ENCODE measurements at regions not wholly inside any gene's neighbourhood (a gene's known extent, or its start where the extent isn't known, plus 50 kb on each side); places are given as distances from the start of the nearest gene placed in this dataset.
"Not testable (repeated sequence)": the region's sequence is repeated elsewhere in the genome, so short reads cannot be mapped to it uniquely, and the experiment has no call there.

GRCh38 chr5:2836133-2836532, 84.7 kb upstream of the IRX2 start:
- H3K27me3 ChIP-seq (ENCODE audit: control insufficient read depth in 3 of 3, insufficient read depth in 3 of 3, low read length in 3 of 3) = peaks cover 0 to 4% (median 0%) of the 10 kb centered on the region in 3 donors
- no peaks in the 10 kb centered on the region for H3K36me3 ChIP-seq (ENCODE audit: control insufficient read depth in 3 of 3, insufficient read depth in 3 of 3, low read length in 3 of 3)
- H3K4me1 ChIP-seq (ENCODE audit: control insufficient read depth in 3 of 3, insufficient read depth in 3 of 3, low read length in 3 of 3) = no peaks in the 10 kb centered on the region
- H3K4me3 ChIP-seq (ENCODE audit: low read length in 3 of 3) = no peak overlapping the region
- no peak overlapping the region for H3K9ac ChIP-seq (ENCODE audit: low read depth in 1 of 3, low read length in 3 of 3)
- peaks cover 0 to 2% (median 0%) of the 10 kb centered on the region in 3 donors for H3K9me3 ChIP-seq (ENCODE audit: control insufficient read depth in 3 of 3, low read length in 3 of 3)
- no peak overlapping the region for H3K27ac ChIP-seq (ENCODE audit: low read depth, low read length)

GRCh38 chr5:2833556-2833955, 82.1 kb upstream of the IRX2 start:
- peaks cover 0 to 4% (median 0%) of the 10 kb centered on the region in 3 donors for H3K27me3 ChIP-seq (ENCODE audit: control insufficient read depth in 3 of 3, insufficient read depth in 3 of 3, low read length in 3 of 3)
- no peaks in the 10 kb centered on the region for H3K4me1 ChIP-seq (ENCODE audit: control insufficient read depth in 3 of 3, insufficient read depth in 3 of 3, low read length in 3 of 3)
- H3K4me3 ChIP-seq (ENCODE audit: low read length in 3 of 3) = no peak overlapping the region
- no peak overlapping the region for H3K27ac ChIP-seq (ENCODE audit: low read depth, low read length)
- no peaks in the 10 kb centered on the region for H3K36me3 ChIP-seq (ENCODE audit: control insufficient read depth in 3 of 3, insufficient read depth in 3 of 3, low read length in 3 of 3)
- no peaks in the 10 kb centered on the region for H3K9me3 ChIP-seq (ENCODE audit: control insufficient read depth in 3 of 3, low read length in 3 of 3)
- H3K9ac ChIP-seq (ENCODE audit: low read depth in 1 of 3, low read length in 3 of 3) = no peak overlapping the region

GRCh38 chr5:2832394-2832793, 80.9 kb upstream of the IRX2 start:
- Histone ChIP-seq H3K27me3 (ENCODE audit: control insufficient read depth in 3 of 3, insufficient read depth in 3 of 3, low read length in 3 of 3) (peaks cover 0 to 4% (median 0%) of the 10 kb centered on the region in 3 donors), H3K4me1 (ENCODE audit: control insufficient read depth in 3 of 3, insufficient read depth in 3 of 3, low read length in 3 of 3) (no peaks in the 10 kb centered on the region), H3K9me3 (ENCODE audit: control insufficient read depth in 3 of 3, low read length in 3 of 3) (no peaks in the 10 kb centered on the region), H3K36me3 (ENCODE audit: control insufficient read depth in 3 of 3, insufficient read depth in 3 of 3, low read length in 3 of 3) (no peaks in the 10 kb centered on the region), H3K27ac (ENCODE audit: low read depth, low read length) (no peak overlapping the region), H3K4me3 (ENCODE audit: low read length in 3 of 3) (no peak overlapping the region), H3K9ac (ENCODE audit: low read depth in 1 of 3, low read length in 3 of 3) (no peak overlapping the region)

- no peaks in the 10 kb centered on the region for H3K36me3 ChIP-seq (ENCODE audit: control insufficient read depth in 3 of 3, insufficient read depth in 3 of 3, low read length in 3 of 3)
- H3K27me3 ChIP-seq (ENCODE audit: control insufficient read depth in 3 of 3, insufficient read depth in 3 of 3, low read length in 3 of 3) = peaks cover 0 to 4% (median 0%) of the 10 kb centered on the region in 3 donors
- no peaks in the 10 kb centered on the region for H3K4me1 ChIP-seq (ENCODE audit: control insufficient read depth in 3 of 3, insufficient read depth in 3 of 3, low read length in 3 of 3)
- no peak overlapping the region for H3K4me3 ChIP-seq (ENCODE audit: low read length in 3 of 3)
- H3K9me3 ChIP-seq (ENCODE audit: control insufficient read depth in 3 of 3, low read length in 3 of 3) = peaks cover 0 to 5% (median 0%) of the 10 kb centered on the region in 3 donors
- H3K9ac ChIP-seq (ENCODE audit: low read depth in 1 of 3, low read length in 3 of 3) = no peak overlapping the region
- H3K27ac ChIP-seq (ENCODE audit: low read depth, low read length) = no peak overlapping the region
Observed at GRCh38 chr5:2829239-2829638, 77.8 kb upstream of the IRX2 start.

GRCh38 chr5:2818936-2819335, 67.5 kb upstream of the IRX2 start:
- Histone ChIP-seq H3K27ac (ENCODE audit: low read depth, low read length) (no peak overlapping the region), H3K4me1 (ENCODE audit: control insufficient read depth in 3 of 3, insufficient read depth in 3 of 3, low read length in 3 of 3) (no peaks in the 10 kb centered on the region), H3K27me3 (ENCODE audit: control insufficient read depth in 3 of 3, insufficient read depth in 3 of 3, low read length in 3 of 3) (no peaks in the 10 kb centered on the region), H3K9me3 (ENCODE audit: control insufficient read depth in 3 of 3, low read length in 3 of 3) (no peaks in the 10 kb centered on the region), H3K36me3 (ENCODE audit: control insufficient read depth in 3 of 3, insufficient read depth in 3 of 3, low read length in 3 of 3) (no peaks in the 10 kb centered on the region), H3K9ac (ENCODE audit: low read depth in 1 of 3, low read length in 3 of 3) (no peak overlapping the region), H3K4me3 (ENCODE audit: low read length in 3 of 3) (no peak overlapping the region)

- H3K36me3 ChIP-seq (ENCODE audit: control insufficient read depth in 3 of 3, insufficient read depth in 3 of 3, low read length in 3 of 3) = no peaks in the 10 kb centered on the region
- no peak overlapping the region for H3K4me3 ChIP-seq (ENCODE audit: low read length in 3 of 3)
- H3K27me3 ChIP-seq (ENCODE audit: control insufficient read depth in 3 of 3, insufficient read depth in 3 of 3, low read length in 3 of 3) = no peaks in the 10 kb centered on the region
- H3K9ac ChIP-seq (ENCODE audit: low read depth in 1 of 3, low read length in 3 of 3) = no peak overlapping the region
- no peak overlapping the region for H3K27ac ChIP-seq (ENCODE audit: low read depth, low read length)
- no peaks in the 10 kb centered on the region for H3K9me3 ChIP-seq (ENCODE audit: control insufficient read depth in 3 of 3, low read length in 3 of 3)
- no peaks in the 10 kb centered on the region for H3K4me1 ChIP-seq (ENCODE audit: control insufficient read depth in 3 of 3, insufficient read depth in 3 of 3, low read length in 3 of 3)
Observed at GRCh38 chr5:2817031-2817603, 65.6 kb upstream of the IRX2 start.

GRCh38 chr5:2813678-2814077, 62.2 kb upstream of the IRX2 start:
- H3K4me3 ChIP-seq (ENCODE audit: low read length in 3 of 3) = no peak overlapping the region
- H3K9ac ChIP-seq (ENCODE audit: low read depth in 1 of 3, low read length in 3 of 3) = no peak overlapping the region
- H3K27me3 ChIP-seq (ENCODE audit: control insufficient read depth in 3 of 3, insufficient read depth in 3 of 3, low read length in 3 of 3) = no peaks in the 10 kb centered on the region
- no peaks in the 10 kb centered on the region for H3K36me3 ChIP-seq (ENCODE audit: control insufficient read depth in 3 of 3, insufficient read depth in 3 of 3, low read length in 3 of 3)
- H3K27ac ChIP-seq (ENCODE audit: low read depth, low read length) = no peak overlapping the region
- H3K9me3 ChIP-seq (ENCODE audit: control insufficient read depth in 3 of 3, low read length in 3 of 3) = peaks cover 0 to 2% (median 0%) of the 10 kb centered on the region in 3 donors
- H3K4me1 ChIP-seq (ENCODE audit: control insufficient read depth in 3 of 3, insufficient read depth in 3 of 3, low read length in 3 of 3) = no peaks in the 10 kb centered on the region

- Histone ChIP-seq H3K27ac (ENCODE audit: low read depth, low read length) (no peak overlapping the region), H3K4me1 (ENCODE audit: control insufficient read depth in 3 of 3, insufficient read depth in 3 of 3, low read length in 3 of 3) (no peaks in the 10 kb centered on the region), H3K4me3 (ENCODE audit: low read length in 3 of 3) (no peak overlapping the region), H3K36me3 (ENCODE audit: control insufficient read depth in 3 of 3, insufficient read depth in 3 of 3, low read length in 3 of 3) (no peaks in the 10 kb centered on the region), H3K9ac (ENCODE audit: low read depth in 1 of 3, low read length in 3 of 3) (no peak overlapping the region), H3K27me3 (ENCODE audit: control insufficient read depth in 3 of 3, insufficient read depth in 3 of 3, low read length in 3 of 3) (peaks cover 0 to 2% (median 0%) of the 10 kb centered on the region in 3 donors), H3K9me3 (ENCODE audit: control insufficient read depth in 3 of 3, low read length in 3 of 3) (peaks cover 0 to 2% (median 0%) of the 10 kb centered on the region in 3 donors)
Observed at GRCh38 chr5:2810644-2811043, 59.2 kb upstream of the IRX2 start.

GRCh38 chr5:2807244-2807643, 55.8 kb upstream of the IRX2 start:
- not testable (repeated sequence) for H3K9me3 ChIP-seq (ENCODE audit: control insufficient read depth in 3 of 3, low read length in 3 of 3); H3K27me3 ChIP-seq (ENCODE audit: control insufficient read depth in 3 of 3, insufficient read depth in 3 of 3, low read length in 3 of 3); H3K27ac ChIP-seq (ENCODE audit: low read depth, low read length); H3K9ac ChIP-seq (ENCODE audit: low read depth in 1 of 3, low read length in 3 of 3); H3K4me1 ChIP-seq (ENCODE audit: control insufficient read depth in 3 of 3, insufficient read depth in 3 of 3, low read length in 3 of 3); H3K36me3 ChIP-seq (ENCODE audit: control insufficient read depth in 3 of 3, insufficient read depth in 3 of 3, low read length in 3 of 3); H3K4me3 ChIP-seq (ENCODE audit: low read length in 3 of 3)

GRCh38 chr5:2806176-2806575, 54.7 kb upstream of the IRX2 start:
- no peak overlapping the region for H3K4me3 ChIP-seq (ENCODE audit: low read length in 3 of 3)
- no peaks in the 10 kb centered on the region for H3K4me1 ChIP-seq (ENCODE audit: control insufficient read depth in 3 of 3, insufficient read depth in 3 of 3, low read length in 3 of 3)
- no peaks in the 10 kb centered on the region for H3K36me3 ChIP-seq (ENCODE audit: control insufficient read depth in 3 of 3, insufficient read depth in 3 of 3, low read length in 3 of 3)
- H3K9me3 ChIP-seq (ENCODE audit: control insufficient read depth in 3 of 3, low read length in 3 of 3) = peaks cover 0 to 2% (median 0%) of the 10 kb centered on the region in 3 donors
- H3K27ac ChIP-seq (ENCODE audit: low read depth, low read length) = no peak overlapping the region
- peaks cover 0 to 2% (median 2%) of the 10 kb centered on the region in 3 donors for H3K27me3 ChIP-seq (ENCODE audit: control insufficient read depth in 3 of 3, insufficient read depth in 3 of 3, low read length in 3 of 3)
- no peak overlapping the region for H3K9ac ChIP-seq (ENCODE audit: low read depth in 1 of 3, low read length in 3 of 3)

Measured in skeletal muscle tissue (tissue), 3 donors.